G401.6 (cell line): ENCODE measurements at regions not wholly inside any gene's neighbourhood (a gene's known extent, or its start where the extent isn't known, plus 50 kb on each side); places are given as distances from the start of the nearest gene placed in this dataset.

Experiments used
- FAIRE-seq: peaks from 2 replicates; lab custom pipeline; 2012; peaks lifted over from hg19 to GRCh38; lab: Jason Lieb, UNC

GRCh38 chr13:50577806-50578205 lies 265.7 kb downstream of the DLEU7 start:
- no peak for FAIRE-seq

DNA sequence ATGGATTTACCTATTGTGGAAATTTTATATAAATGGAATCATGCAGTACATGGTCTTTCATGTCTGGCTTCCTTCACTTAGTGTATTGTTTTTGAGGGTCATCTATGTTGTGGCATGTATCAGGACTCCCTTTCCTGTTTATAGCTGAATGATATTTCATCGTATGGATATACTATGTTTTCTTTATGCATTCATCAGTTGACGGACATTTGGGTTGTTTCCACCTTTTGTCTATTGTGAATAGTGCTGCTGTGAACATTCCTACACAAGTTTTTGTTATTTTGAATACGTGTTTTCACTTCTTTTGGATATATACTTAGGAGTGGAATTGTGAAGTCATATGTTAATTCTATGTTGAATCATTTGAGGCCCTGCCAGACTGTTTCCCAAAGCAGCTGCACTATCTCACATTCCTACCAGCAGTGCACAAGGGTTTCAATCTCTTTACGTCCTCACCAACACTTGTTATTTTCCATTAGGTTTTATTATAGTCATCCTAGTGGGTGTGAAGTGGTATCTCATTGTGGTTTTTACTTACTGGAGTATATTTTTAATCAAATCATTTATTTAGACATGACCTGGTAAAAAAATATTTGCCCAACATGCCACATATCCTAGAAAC lies 262.7 kb downstream of the DLEU7 start:
- no peak for FAIRE-seq

- FAIRE-seq, result no peak
Observed at GRCh38 chr13:50581586-50582196, 261.8 kb downstream of the DLEU7 start.

DNA sequence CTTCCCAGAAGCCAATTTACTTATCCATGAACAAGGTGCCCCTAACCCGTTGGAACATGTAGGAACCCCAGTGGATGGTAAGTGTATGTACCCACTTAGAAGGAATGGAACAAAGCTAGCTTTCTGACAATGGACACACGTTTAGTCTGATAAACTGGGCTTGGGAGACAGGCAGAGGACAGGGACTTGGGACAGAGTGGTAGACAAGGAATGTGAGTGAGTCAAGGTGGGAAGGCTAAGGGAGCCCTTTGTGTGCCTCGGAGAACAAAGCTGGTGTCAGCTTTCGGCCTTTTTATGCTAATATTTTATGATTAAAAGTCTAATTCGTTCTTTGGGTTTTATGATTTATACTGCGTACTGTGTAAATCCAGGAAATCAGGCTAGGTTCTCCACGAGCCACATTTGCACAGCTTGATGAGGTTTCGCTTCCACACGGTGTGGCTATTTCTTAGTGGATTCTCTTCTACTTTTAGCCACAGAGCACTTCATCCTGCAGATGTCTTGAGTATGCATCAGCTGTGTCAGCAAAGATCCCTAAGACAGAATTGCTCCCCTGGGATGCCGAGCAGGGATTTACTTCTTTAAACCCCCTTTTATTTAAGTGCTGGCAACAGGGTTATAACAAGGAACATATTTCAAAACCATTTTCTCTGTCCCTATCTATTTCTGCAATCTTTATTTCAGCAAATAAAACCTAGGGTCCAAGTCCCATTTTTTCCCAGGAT lies 258.5 kb downstream of the DLEU7 start:
- no peak for FAIRE-seq

DNA sequence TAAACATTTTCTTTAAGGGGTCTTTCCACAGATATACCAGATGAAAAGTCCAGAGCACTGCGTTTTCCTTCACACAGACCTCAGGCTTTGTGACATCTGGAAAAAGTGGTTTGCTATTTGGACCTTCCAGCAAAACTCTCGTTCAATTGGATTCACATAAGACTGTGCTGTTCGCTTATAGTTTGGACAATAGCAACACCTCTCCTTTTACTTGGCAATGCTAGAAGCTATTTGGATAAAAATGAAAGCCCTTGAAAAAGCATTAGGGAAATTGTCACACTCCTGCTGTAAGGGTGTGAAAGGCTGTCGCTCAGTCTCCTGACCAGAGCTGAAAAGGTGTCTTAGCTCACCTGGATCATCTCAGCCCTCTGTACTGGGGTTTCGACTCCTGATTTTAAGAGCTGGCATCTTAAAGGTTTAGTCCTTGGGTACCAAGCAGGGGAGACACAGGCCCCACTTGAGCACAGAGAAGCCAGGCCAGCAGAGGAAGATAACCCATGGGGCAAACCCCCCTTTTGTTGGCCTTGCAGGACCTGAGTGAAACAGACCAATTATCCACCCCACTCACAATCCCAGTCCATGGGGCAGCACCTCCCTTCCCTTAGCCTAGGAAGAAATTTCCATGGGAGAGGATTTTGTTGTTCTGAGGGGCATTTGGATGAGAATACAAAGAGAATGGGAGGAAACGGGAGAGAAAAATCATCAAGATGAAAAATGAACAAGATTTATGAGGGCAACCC lies 257.6 kb downstream of the DLEU7 start:
- FAIRE-seq, result no peak

GRCh38 chr13:50586414-50587083 lies 256.9 kb downstream of the DLEU7 start:
- FAIRE-seq, result no peak

DNA sequence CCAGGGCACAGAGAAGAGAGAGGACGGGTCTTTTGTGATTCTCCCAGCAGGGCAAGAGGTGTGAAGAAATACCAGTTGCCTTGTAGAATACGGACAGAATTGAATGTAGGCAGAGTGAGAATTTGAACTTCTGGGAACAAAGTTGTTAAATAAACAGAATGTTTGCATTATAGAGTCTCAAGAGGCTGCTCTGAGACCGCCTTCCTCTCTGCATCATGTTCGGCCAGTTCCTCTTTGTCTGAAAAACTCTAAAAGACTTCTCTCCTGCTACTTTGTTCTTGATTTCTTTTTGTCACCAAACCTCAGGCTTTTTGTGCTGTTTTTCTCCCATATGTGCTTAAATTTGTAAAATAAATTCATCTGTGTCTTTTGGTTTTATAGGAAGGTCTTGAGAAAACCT lies 256.4 kb downstream of the DLEU7 start:
- no peak for FAIRE-seq

- FAIRE-seq, result no peak
Observed at GRCh38 chr13:50587645-50588373, 255.7 kb downstream of the DLEU7 start.

DNA sequence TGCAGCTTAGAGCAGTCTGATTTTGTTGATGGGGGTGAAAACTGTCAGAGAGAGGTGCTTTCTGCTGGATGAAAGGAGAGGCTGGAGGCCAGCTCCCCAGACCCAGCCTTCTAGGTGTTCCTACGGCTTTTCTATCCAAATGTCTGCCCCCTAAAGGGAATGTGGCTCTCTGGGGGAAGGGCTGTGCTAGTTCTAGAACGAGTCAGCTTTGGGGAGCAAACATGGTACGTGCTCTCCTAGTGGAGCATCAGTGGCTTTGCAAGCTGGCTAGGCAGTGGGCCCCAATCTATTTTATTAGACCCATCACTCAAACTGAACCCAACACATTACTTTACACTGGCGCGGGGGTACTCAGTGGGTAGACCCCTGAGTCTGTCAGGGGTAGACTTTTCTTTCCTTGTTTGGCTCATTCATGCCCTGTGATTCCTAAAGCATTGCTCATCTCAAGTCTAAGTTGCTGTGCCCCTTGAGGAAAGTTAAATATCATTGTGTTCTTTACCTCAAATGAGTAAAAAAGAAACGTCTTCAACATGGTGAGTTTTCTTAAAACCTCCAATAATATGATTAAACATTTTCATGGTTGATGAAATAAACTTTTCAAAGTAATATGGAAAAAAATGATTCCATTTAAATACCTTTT lies 254.9 kb downstream of the DLEU7 start:
- no peak for FAIRE-seq

GRCh38 chr13:50589139-50589538 lies 254.4 kb downstream of the DLEU7 start:
- no peak for FAIRE-seq

GRCh38 chr13:50589651-50590054 lies 253.8 kb downstream of the DLEU7 start:
- no peak for FAIRE-seq

- FAIRE-seq, result no peak
Observed at GRCh38 chr13:50592412-50593155, 250.9 kb downstream of the DLEU7 start.

- FAIRE-seq, result no peak
Observed at GRCh38 chr13:50593207-50593606, 250.3 kb downstream of the DLEU7 start.

GRCh38 chr13:50594276-50595051 lies 249.0 kb downstream of the DLEU7 start:
- no peak for FAIRE-seq

DNA sequence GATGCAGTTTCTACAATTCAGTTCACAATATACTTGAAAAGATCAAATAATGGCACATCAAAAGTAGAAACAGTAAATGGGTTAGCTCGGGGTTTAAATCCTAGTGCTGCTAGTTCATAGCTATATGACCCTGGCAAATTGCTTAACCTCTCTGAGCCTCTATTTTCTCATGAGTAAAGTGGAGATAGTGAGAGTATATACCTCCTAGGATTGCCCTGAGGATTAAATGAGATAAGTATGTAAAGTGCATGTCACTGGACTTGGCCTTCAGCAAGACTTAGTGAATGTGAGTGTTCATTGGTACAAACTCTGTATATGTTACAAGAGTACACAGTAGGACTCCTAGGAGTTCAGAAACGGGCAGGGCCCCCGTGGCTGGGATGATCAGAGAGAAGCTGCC lies 248.3 kb downstream of the DLEU7 start:
- no peak for FAIRE-seq

DNA sequence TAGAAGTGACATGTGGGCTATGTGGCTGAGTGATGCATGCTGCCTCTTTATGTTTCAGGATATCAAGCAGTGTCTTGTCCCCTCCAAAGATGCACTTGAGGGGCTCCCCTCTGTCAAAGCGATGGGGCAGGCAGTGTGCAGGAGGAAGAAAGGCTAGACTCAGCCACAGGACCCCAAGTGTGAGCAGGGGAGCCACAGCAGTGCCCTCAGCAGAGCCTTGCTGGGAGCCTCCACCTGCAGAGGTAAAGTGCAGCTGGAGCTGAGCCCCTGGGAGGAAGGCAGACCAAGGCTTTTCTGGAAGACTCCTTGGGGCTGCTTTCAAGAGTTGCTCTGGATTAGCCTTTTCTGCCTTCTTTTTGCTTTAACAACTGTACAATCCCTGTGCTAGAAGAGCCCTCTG lies 247.3 kb downstream of the DLEU7 start:
- no peak for FAIRE-seq

DNA sequence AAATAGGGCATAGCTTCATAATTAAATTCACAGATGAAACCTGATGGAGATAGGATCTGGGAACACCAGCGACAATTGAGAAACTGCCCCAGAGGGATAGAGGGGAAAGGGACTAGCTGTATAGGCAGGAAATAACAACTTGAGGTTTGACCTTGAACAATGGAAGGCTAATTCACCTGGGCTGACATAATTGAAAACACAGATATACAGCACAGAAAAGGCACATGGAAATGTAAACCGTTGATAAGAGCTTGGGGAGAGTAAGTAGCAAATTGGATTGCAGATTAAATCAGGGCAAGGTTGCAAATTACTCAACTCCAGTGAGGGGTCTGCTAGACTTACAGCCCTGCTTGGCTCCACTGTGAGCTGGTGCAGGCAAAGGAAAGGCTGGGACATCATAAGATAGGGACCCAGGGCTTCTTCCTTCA lies 246.7 kb downstream of the DLEU7 start:
- no peak for FAIRE-seq

DNA sequence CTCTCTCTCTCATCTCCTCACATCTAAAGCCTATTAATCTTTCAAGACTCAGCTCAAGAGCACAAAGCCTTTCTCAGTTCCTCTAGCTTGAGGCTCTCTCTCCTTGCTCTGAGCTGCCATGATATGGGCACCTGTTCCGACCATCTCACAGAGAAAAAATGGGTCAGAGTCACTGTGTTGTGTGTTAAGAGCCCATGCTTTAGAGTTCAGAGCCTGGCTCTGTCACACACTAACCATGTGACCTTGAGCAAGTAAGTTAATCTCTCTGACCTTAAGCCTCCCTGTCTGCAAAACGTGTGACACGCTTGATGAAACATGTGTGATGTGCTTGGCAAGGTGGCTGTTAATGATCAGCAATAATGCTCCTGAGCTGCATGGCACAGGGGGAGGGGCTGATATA lies 245.2 kb downstream of the DLEU7 start:
- no peak for FAIRE-seq

GRCh38 chr13:50599046-50599445 lies 244.4 kb downstream of the DLEU7 start:
- no peak for FAIRE-seq

- FAIRE-seq, result no peak
Observed at GRCh38 chr13:50599927-50600326, 243.6 kb downstream of the DLEU7 start.
